Liver (tissue), 8 donors: ENCODE measurements at regions not wholly inside any gene's neighbourhood (a gene's known extent, or its start where the extent isn't known, plus 50 kb on each side); places are given as distances from the start of the nearest gene placed in this dataset.

Experiments used
- DNase-seq: peaks from one replicate; pipeline ENCODE4 v3.0.0-alpha.2; 2017; ENCODE audit warnings: low spot score
- H3K27ac ChIP-seq, 2 donors: one replicate each; pipeline ENCODE4 v1.7.0; 2013; ENCODE audit warnings: inconsistent platforms in 2 of 2, low read length in 2 of 2, control low read depth in 1 of 2, low read depth in 1 of 2, mild to moderate bottlenecking in 1 of 2
- H3K27me3 ChIP-seq, 4 donors: one replicate each; pipeline versions ENCODE4 v1.6.1 to v1.7.0; 2013; ENCODE audit warnings: low read length in 3 of 4, inconsistent platforms in 1 of 4, mild to moderate bottlenecking in 1 of 4, moderate library complexity in 1 of 4; ENCODE audit not compliant: control insufficient read depth in 4 of 4, insufficient read depth in 4 of 4
- H3K36me3 ChIP-seq, 4 donors: one replicate each; pipeline versions ENCODE4 v1.6.1 to v1.7.0; 2013; ENCODE audit warnings: low read length in 3 of 4, mild to moderate bottlenecking in 3 of 4, low read depth in 1 of 4, moderate library complexity in 1 of 4; ENCODE audit not compliant: control insufficient read depth in 4 of 4, insufficient read depth in 3 of 4
- H3K4me1 ChIP-seq, 4 donors: one replicate each; pipeline versions ENCODE4 v1.6.1 to v1.7.0; 2013; ENCODE audit warnings: low read length in 3 of 4, mild to moderate bottlenecking in 3 of 4, moderate library complexity in 1 of 4; ENCODE audit not compliant: control insufficient read depth in 4 of 4, insufficient read depth in 4 of 4
- H3K4me3 ChIP-seq, 3 donors: one replicate each; pipeline versions ENCODE4 v1.6.1 to v1.7.0; 2013; ENCODE audit warnings: low read length in 3 of 3, control low read depth in 1 of 3, low read depth in 1 of 3, mild to moderate bottlenecking in 1 of 3
- H3K9ac ChIP-seq, 2 donors: one replicate each; pipeline ENCODE4 v1.7.0; 2013; ENCODE audit warnings: low read length in 2 of 2, mild to moderate bottlenecking in 2 of 2, moderate library complexity in 2 of 2, control low read depth in 1 of 2, low read depth in 1 of 2
- H3K9me3 ChIP-seq, 4 donors: one replicate each; pipeline versions ENCODE4 v1.6.1 to v1.7.0; 2013; ENCODE audit warnings: low read length in 3 of 4; ENCODE audit not compliant: control insufficient read depth in 4 of 4
- CTCF ChIP-seq: fragments of 150-350 bp; IDR thresholded peaks from 2 replicates; pipeline ENCODE4 v1.5.1; 2017; ENCODE audit warnings: improper control_type of control experiment, low read depth, low read length; ENCODE audit not compliant: missing input control
- EGR1 ChIP-seq, 2 donors: IDR thresholded peaks; 2 replicates each; pipeline ENCODE4 v1.6.1; 2016 to 2018; ENCODE audit warnings: antibody characterized with exemption in 2 of 2, low read depth in 2 of 2
- FOXA1 ChIP-seq: IDR thresholded peaks from 2 replicates; pipeline ENCODE4 v1.6.1; 2016; ENCODE audit warnings: antibody characterized with exemption
- FOXA2 ChIP-seq: IDR thresholded peaks from 2 replicates; pipeline ENCODE4 v1.6.1; 2016; ENCODE audit warnings: antibody characterized with exemption
- GABPA ChIP-seq, 2 donors: IDR thresholded peaks in 1 of 2; conservative IDR thresholded peaks in 1 of 2; 2 replicates each; pipeline ENCODE4 v1.6.1; 2016; ENCODE audit warnings: antibody characterized with exemption in 2 of 2, mild to moderate bottlenecking in 1 of 2, moderate library complexity in 1 of 2
- HNF4A ChIP-seq, 2 donors: conservative IDR thresholded peaks; 2 replicates each; pipeline ENCODE4 v1.6.1; 2016; ENCODE audit warnings: antibody characterized with exemption in 2 of 2, mild to moderate bottlenecking in 2 of 2
- HNF4G ChIP-seq: IDR thresholded peaks from 2 replicates; pipeline ENCODE4 v1.6.1; 2016; ENCODE audit warnings: antibody characterized with exemption
- JUND ChIP-seq, 2 donors: IDR thresholded peaks; 2 replicates each; pipeline ENCODE4 v1.6.1; 2016; ENCODE audit warnings: antibody characterized with exemption in 2 of 2
- NR2F2 ChIP-seq: IDR thresholded peaks from 2 replicates; pipeline ENCODE4 v1.6.1; 2016; ENCODE audit warnings: antibody characterized with exemption
- RAD21 ChIP-seq, 2 donors: IDR thresholded peaks; 2 replicates each; pipeline ENCODE4 v1.6.1; 2016; ENCODE audit warnings: antibody characterized with exemption in 2 of 2, mild to moderate bottlenecking in 2 of 2
- RXRA ChIP-seq, 2 donors: IDR thresholded peaks; 2 replicates each; pipeline ENCODE4 v1.6.1; 2017 to 2018; ENCODE audit warnings: antibody characterized with exemption in 2 of 2, mild to moderate bottlenecking in 1 of 2
- SP1 ChIP-seq: IDR thresholded peaks from 2 replicates; pipeline ENCODE4 v1.6.1; 2018; ENCODE audit warnings: antibody characterized with exemption, mild to moderate bottlenecking
- YY1 ChIP-seq: IDR thresholded peaks from 2 replicates; pipeline ENCODE4 v1.6.1; 2016; ENCODE audit warnings: antibody characterized with exemption, mild to moderate bottlenecking
- WGBS: extraction: QIAGEN DNeasy Blood & Tissue Kit; methylation state at CpG from one replicate; pipeline ENCODE4 v1.1.7; 2013; 5-methylcytosine and 5-hydroxymethylcytosine counted together
- TF ChIP-seq, protein P1 (sequence below): IDR thresholded peaks from 2 replicates; pipeline ENCODE4 v1.6.1; 2016; ENCODE audit warnings: antibody characterized with exemption
- TF ChIP-seq, protein P2 (sequence below): IDR thresholded peaks from 2 replicates; pipeline ENCODE4 v1.6.1; 2016; ENCODE audit warnings: antibody characterized with exemption
- TF ChIP-seq, protein P3 (sequence below): IDR thresholded peaks from 2 replicates; pipeline ENCODE4 v1.6.1; 2016; ENCODE audit warnings: antibody characterized with exemption
- TF ChIP-seq, protein P4 (sequence below): IDR thresholded peaks from 2 replicates; pipeline ENCODE4 v1.6.1; 2016; ENCODE audit warnings: antibody characterized with exemption, mild to moderate bottlenecking
- donor health status: healthy.
- donor health status: healthy.
- donor health status: healthy.
- donor health status: healthy.
- donor health status: healthy.

GRCh38 chr10:6912424-6912823, 332.3 kb upstream of the PRKCQ start:
- TF ChIP-seq FOXA1 (no peak), NR2F2 (no peak), RXRA (IDR thresholded peaks at IDR 0.05) (no peak), SP1 (no peak), YY1 (no peak), HNF4G (no peak), CTCF (no peak), GABPA (IDR thresholded peaks at IDR 0.05 in 1 of 2, conservative IDR thresholded peaks at IDR 0.05 in 1 of 2) (no peak), JUND (IDR thresholded peaks at IDR 0.05) (no peak), HNF4A (conservative IDR thresholded peaks at IDR 0.05) (no peak)
- TF ChIP-seq, protein P1, sequence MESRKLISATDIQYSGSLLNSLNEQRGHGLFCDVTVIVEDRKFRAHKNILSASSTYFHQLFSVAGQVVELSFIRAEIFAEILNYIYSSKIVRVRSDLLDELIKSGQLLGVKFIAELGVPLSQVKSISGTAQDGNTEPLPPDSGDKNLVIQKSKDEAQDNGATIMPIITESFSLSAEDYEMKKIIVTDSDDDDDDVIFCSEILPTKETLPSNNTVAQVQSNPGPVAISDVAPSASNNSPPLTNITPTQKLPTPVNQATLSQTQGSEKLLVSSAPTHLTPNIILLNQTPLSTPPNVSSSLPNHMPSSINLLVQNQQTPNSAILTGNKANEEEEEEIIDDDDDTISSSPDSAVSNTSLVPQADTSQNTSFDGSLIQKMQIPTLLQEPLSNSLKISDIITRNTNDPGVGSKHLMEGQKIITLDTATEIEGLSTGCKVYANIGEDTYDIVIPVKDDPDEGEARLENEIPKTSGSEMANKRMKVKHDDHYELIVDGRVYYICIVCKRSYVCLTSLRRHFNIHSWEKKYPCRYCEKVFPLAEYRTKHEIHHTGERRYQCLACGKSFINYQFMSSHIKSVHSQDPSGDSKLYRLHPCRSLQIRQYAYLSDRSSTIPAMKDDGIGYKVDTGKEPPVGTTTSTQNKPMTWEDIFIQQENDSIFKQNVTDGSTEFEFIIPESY, result no peak
- TF ChIP-seq, protein P2, sequence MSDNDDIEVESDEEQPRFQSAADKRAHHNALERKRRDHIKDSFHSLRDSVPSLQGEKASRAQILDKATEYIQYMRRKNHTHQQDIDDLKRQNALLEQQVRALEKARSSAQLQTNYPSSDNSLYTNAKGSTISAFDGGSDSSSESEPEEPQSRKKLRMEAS, result no peak
- TF ChIP-seq, protein P3, sequence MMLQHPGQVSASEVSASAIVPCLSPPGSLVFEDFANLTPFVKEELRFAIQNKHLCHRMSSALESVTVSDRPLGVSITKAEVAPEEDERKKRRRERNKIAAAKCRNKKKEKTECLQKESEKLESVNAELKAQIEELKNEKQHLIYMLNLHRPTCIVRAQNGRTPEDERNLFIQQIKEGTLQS, result no peak
- TF ChIP-seq, protein P4, sequence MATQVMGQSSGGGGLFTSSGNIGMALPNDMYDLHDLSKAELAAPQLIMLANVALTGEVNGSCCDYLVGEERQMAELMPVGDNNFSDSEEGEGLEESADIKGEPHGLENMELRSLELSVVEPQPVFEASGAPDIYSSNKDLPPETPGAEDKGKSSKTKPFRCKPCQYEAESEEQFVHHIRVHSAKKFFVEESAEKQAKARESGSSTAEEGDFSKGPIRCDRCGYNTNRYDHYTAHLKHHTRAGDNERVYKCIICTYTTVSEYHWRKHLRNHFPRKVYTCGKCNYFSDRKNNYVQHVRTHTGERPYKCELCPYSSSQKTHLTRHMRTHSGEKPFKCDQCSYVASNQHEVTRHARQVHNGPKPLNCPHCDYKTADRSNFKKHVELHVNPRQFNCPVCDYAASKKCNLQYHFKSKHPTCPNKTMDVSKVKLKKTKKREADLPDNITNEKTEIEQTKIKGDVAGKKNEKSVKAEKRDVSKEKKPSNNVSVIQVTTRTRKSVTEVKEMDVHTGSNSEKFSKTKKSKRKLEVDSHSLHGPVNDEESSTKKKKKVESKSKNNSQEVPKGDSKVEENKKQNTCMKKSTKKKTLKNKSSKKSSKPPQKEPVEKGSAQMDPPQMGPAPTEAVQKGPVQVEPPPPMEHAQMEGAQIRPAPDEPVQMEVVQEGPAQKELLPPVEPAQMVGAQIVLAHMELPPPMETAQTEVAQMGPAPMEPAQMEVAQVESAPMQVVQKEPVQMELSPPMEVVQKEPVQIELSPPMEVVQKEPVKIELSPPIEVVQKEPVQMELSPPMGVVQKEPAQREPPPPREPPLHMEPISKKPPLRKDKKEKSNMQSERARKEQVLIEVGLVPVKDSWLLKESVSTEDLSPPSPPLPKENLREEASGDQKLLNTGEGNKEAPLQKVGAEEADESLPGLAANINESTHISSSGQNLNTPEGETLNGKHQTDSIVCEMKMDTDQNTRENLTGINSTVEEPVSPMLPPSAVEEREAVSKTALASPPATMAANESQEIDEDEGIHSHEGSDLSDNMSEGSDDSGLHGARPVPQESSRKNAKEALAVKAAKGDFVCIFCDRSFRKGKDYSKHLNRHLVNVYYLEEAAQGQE, result no peak
- DNase-seq, result no peak
- H3K9ac ChIP-seq, result no peak overlapping the region

GRCh38 chr10:6912021-6912420, 331.9 kb upstream of the PRKCQ start:
- H3K4me1 ChIP-seq, result no peaks in the 10 kb centered on the region
- no peak overlapping the region for H3K4me3 ChIP-seq
- no peaks in the 10 kb centered on the region for H3K27me3 ChIP-seq
- DNase-seq, result no peak
- WGBS, result 87% methylated on average over 2 of the region's 2 CpGs
- no peak overlapping the region for H3K27ac ChIP-seq
- no peaks in the 10 kb centered on the region for H3K9me3 ChIP-seq
- no peaks in the 10 kb centered on the region for H3K36me3 ChIP-seq
- no peak overlapping the region for H3K9ac ChIP-seq
- TF ChIP-seq, protein P3, result no peak
- TF ChIP-seq HNF4G (no peak), RXRA (IDR thresholded peaks at IDR 0.05) (no peak), FOXA1 (no peak), JUND (IDR thresholded peaks at IDR 0.05) (no peak), RAD21 (IDR thresholded peaks at IDR 0.05) (no peak), CTCF (no peak), EGR1 (IDR thresholded peaks at IDR 0.05; ENCODE audit: low read depth in 2 of 2) (no peak), GABPA (IDR thresholded peaks at IDR 0.05 in 1 of 2, conservative IDR thresholded peaks at IDR 0.05 in 1 of 2) (no peak), FOXA2 (no peak), SP1 (no peak), HNF4A (conservative IDR thresholded peaks at IDR 0.05) (no peak)
- TF ChIP-seq, protein P2, result no peak
- TF ChIP-seq, protein P1, result no peak

More at GRCh38 chr10:6912424-6912823, 332.3 kb upstream of the PRKCQ start:
- 48% methylated on average over 5 of the region's 5 CpGs for WGBS
- no peak overlapping the region for H3K4me3 ChIP-seq
- no peaks in the 10 kb centered on the region for H3K27me3 ChIP-seq
- H3K9me3 ChIP-seq, result no peaks in the 10 kb centered on the region
- no peaks in the 10 kb centered on the region for H3K4me1 ChIP-seq
- no peaks in the 10 kb centered on the region for H3K36me3 ChIP-seq
- H3K27ac ChIP-seq, result no peak overlapping the region
